CD14-positive monocyte (primary cell): ENCODE measurements at regions not wholly inside any gene's neighbourhood (a gene's known extent, or its start where the extent isn't known, plus 50 kb on each side); places are given as distances from the start of the nearest gene placed in this dataset.

Experiments
- DNase-seq, 3 donors: peaks; one replicate each; pipeline ENCODE4 v3.0.0-alpha.2; 2011 to 2022
- H2AFZ ChIP-seq: 2 replicates; pipeline ENCODE4 v1.6.0; 2012; ENCODE audit warnings: mild to moderate bottlenecking, low read depth, low read length, inconsistent platforms; ENCODE audit not compliant: insufficient read depth, poor library complexity, severe bottlenecking
- H3K27ac ChIP-seq, 2 donors: 1 replicate in 1 of 2; 2 replicates in 1 of 2; pipeline ENCODE4 v1.5.1; 2012 to 2013; ENCODE audit warnings: low read length in 2 of 2, control low read depth in 1 of 2, inconsistent platforms in 1 of 2, low read depth in 1 of 2, mild to moderate bottlenecking in 1 of 2
- H3K27me3 ChIP-seq, 2 donors: one replicate each; pipeline versions ENCODE4 v1.6.0 to v1.6.1; 2011 to 2013; ENCODE audit warnings: low read length in 2 of 2; ENCODE audit not compliant: control insufficient read depth in 2 of 2, insufficient read depth in 2 of 2
- H3K36me3 ChIP-seq, 2 donors: replicated peaks in 1 of 2; 1 replicate in 1 of 2; 2 replicates in 1 of 2; pipeline versions ENCODE4 v1.5.1 to v1.6.1; 2012 to 2013; ENCODE audit warnings: low read length in 2 of 2, control low read depth in 1 of 2, inconsistent platforms in 1 of 2, mild to moderate bottlenecking in 1 of 2; ENCODE audit not compliant: insufficient read depth in 2 of 2, control insufficient read depth in 1 of 2
- H3K4me1 ChIP-seq, 2 donors: 1 replicate in 1 of 2; 2 replicates in 1 of 2; pipeline versions ENCODE4 v1.5.1 to v1.6.1; 2012 to 2013; ENCODE audit warnings: low read length in 2 of 2, control low read depth in 1 of 2, inconsistent platforms in 1 of 2, mild to moderate bottlenecking in 1 of 2, moderate library complexity in 1 of 2; ENCODE audit not compliant: insufficient read depth in 2 of 2, control insufficient read depth in 1 of 2
- H3K4me2 ChIP-seq: replicated peaks from 2 replicates; pipeline ENCODE3; 2012; ENCODE audit warnings: low read length, moderate library complexity, mild to moderate bottlenecking; ENCODE audit not compliant: poor library complexity, severe bottlenecking; ENCODE audit errors: extremely low read depth
- H3K4me3 ChIP-seq, 3 experiments: fragments of 200-600 bp in 1 of 3; sonication (generic) in 1 of 3; replicated peaks in 1 of 3; 1 replicate in 2 of 3; 2 replicates in 1 of 3; pipeline ENCODE4 v1.5.1; 2011 to 2013; ENCODE audit warnings: low read length in 3 of 3, mild to moderate bottlenecking in 3 of 3, control low read depth in 2 of 3, low read depth in 2 of 3, inconsistent platforms in 1 of 3, moderate library complexity in 1 of 3
- H3K79me2 ChIP-seq: 2 replicates; pipeline ENCODE4 v1.6.0; 2012; ENCODE audit warnings: mild to moderate bottlenecking, control low read depth, inconsistent platforms, low read length, moderate library complexity; ENCODE audit not compliant: insufficient read depth
- H3K9ac ChIP-seq: 2 replicates; pipeline ENCODE4 v1.6.0; 2017; ENCODE audit warnings: low read length, mild to moderate bottlenecking; ENCODE audit not compliant: insufficient read depth, poor library complexity, severe bottlenecking
- H3K9me3 ChIP-seq, 2 donors: replicated peaks in 1 of 2; 1 replicate in 1 of 2; 2 replicates in 1 of 2; pipeline versions ENCODE4 v1.5.1 to v1.6.1; 2012 to 2013; ENCODE audit warnings: low read length in 2 of 2, control low read depth in 1 of 2; ENCODE audit not compliant: control insufficient read depth in 1 of 2, insufficient read depth in 1 of 2
- H4K20me1 ChIP-seq: 2 replicates; pipeline ENCODE4 v1.6.0; 2012; ENCODE audit warnings: mild to moderate bottlenecking, low read length, control low read depth, moderate library complexity; ENCODE audit not compliant: insufficient read depth
- H3K27ac Mint-ChIP-seq, 7 donors: one replicate each; pipeline ENCODE4 v1.8.0; 2020; ENCODE audit warnings: mild to moderate bottlenecking in 7 of 7, mixed read lengths in 7 of 7, moderate library complexity in 6 of 7, inconsistent platforms in 2 of 7
- H3K27me3 Mint-ChIP-seq, 3 donors: one replicate each; pipeline ENCODE4 v1.8.0; 2021 to 2022; ENCODE audit warnings: low read depth in 3 of 3, mild to moderate bottlenecking in 3 of 3, mixed read lengths in 3 of 3, moderate library complexity in 3 of 3, inconsistent platforms in 1 of 3
- H3K36me3 Mint-ChIP-seq, 2 donors: one replicate each; pipeline ENCODE4 v1.8.0; 2020; ENCODE audit warnings: mixed read lengths in 2 of 2, inconsistent platforms in 1 of 2, mild to moderate bottlenecking in 1 of 2
- H3K4me1 Mint-ChIP-seq: one replicate; pipeline ENCODE4 v1.8.0; 2020; ENCODE audit warnings: mild to moderate bottlenecking, mixed read lengths
- H3K4me3 Mint-ChIP-seq, 2 donors: one replicate each; pipeline ENCODE4 v1.8.0; 2020; ENCODE audit warnings: mild to moderate bottlenecking in 2 of 2, mixed read lengths in 2 of 2, moderate library complexity in 1 of 2
- H3K9me3 Mint-ChIP-seq, 7 donors: one replicate each; pipeline ENCODE4 v1.8.0; 2020 to 2022; ENCODE audit warnings: mixed read lengths in 7 of 7, mild to moderate bottlenecking in 6 of 7, moderate library complexity in 6 of 7, inconsistent platforms in 2 of 7
- CTCF ChIP-seq: fragments of 200-600 bp; IDR thresholded peaks from one replicate; pipeline ENCODE4 v1.8.0; 2022; ENCODE audit warnings: antibody characterized with exemption, mild to moderate bottlenecking
- WGBS: methylation state at CpG from one replicate; pipeline ENCODE4 v1.1.5; 2013; ENCODE audit warnings: missing lambda C conversion rate; ENCODE audit not compliant: insufficient coverage; 5-methylcytosine and 5-hydroxymethylcytosine counted together
- intact Hi-C, 2 donors: fragments of 100-400 bp; cut with micrococcal nuclease; formaldehyde crosslinking; loops; one replicate each; pipeline versions ENCODE4 v1.15.0 to v1.15.1; 2023

- intact Hi-C loops = no loop called here
- Histone ChIP-seq H3K36me3 (no peaks in the 10 kb centered on the region), H3K27me3 (peaks cover 2 to 12% of the 10 kb centered on the region in 2 donors), H3K27ac (no peak overlapping the region), H3K9ac (no peak overlapping the region), H3K4me3 (no peak overlapping the region), H2AFZ (no peak overlapping the region), H3K79me2 (no peaks in the 10 kb centered on the region), H3K9me3 (no peaks in the 10 kb centered on the region), H3K4me1 (no peaks in the 10 kb centered on the region), H3K4me2 (no peak overlapping the region), H4K20me1 (no peaks in the 10 kb centered on the region)
- Mint-ChIP-seq H3K36me3 (no peaks in the 10 kb centered on the region), H3K27ac (no peak overlapping the region), H3K9me3 (no peaks in the 10 kb centered on the region), H3K4me3 (no peak overlapping the region), H3K4me1 (peaks cover 11% of the 10 kb centered on the region), H3K27me3 (peaks cover 9 to 17% (median 13%) of the 10 kb centered on the region in 3 donors)
- TF ChIP-seq CTCF = no peak
- DNase-seq = no peak
- 96% methylated on average over 12 of the region's 13 CpGs for WGBS
These were observed 121.1 kb upstream of the IL12B start for GRCh38 chr5:159451197-159452052.

DNA sequence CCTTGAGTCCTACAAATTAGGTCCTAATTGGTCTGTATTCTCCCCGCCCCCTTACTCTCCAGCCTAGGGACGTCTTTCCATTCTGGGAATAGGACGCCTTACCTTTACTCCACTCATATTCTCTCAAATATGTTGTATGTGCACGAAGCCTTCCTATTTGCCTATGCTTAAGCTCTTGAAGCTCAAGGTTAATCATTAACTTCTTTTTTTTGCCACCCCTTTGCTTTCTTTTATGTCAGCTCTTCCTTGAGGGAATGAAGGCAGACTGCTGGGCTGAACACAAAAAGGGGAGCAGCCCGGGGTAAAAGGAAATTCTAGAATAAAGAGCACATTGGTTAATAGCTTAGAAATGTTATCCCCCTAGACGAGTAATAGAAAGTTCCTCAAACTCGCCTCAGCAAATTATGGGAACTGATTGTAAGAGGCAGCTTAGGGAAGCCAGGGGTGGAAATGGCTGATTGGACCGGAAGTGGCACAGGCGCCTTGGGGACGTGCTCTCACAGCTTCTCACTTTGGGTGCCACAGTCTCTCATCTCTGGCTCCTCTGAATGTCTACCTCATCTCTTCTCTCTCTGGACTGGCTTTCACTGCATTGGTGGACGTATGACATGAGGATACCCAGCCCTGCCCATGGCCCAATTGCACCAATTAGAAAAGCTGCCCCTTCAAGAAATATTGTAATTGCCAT is 122.3 kb upstream of the IL12B start:
- H3K27me3 Mint-ChIP-seq = peaks cover 13 to 17% (median 16%) of the 10 kb centered on the region in 3 donors
- no peaks in the 10 kb centered on the region for H3K9me3 ChIP-seq
- no peak overlapping the region for H3K9ac ChIP-seq
- no peak overlapping the region for H3K4me2 ChIP-seq
- no peak overlapping the region for H3K4me3 Mint-ChIP-seq
- no peaks in the 10 kb centered on the region for H3K4me1 ChIP-seq
- H3K4me1 Mint-ChIP-seq = peaks cover 15% of the 10 kb centered on the region
- no peak for DNase-seq
- WGBS = 52% methylated on average over 5 of the region's 11 CpGs
- TF ChIP-seq CTCF = no peak
- H3K36me3 ChIP-seq = no peaks in the 10 kb centered on the region
- no peak overlapping the region for H3K27ac ChIP-seq
- intact Hi-C loops = no loop called here
- H4K20me1 ChIP-seq = no peaks in the 10 kb centered on the region
- H3K4me3 ChIP-seq = no peak overlapping the region
- no peaks in the 10 kb centered on the region for H3K9me3 Mint-ChIP-seq
- H3K27ac Mint-ChIP-seq = no peak overlapping the region
- H3K79me2 ChIP-seq = no peaks in the 10 kb centered on the region
- H2AFZ ChIP-seq = no peak overlapping the region
- peaks cover 2 to 12% of the 10 kb centered on the region in 2 donors for H3K27me3 ChIP-seq
- no peaks in the 10 kb centered on the region for H3K36me3 Mint-ChIP-seq
